Sigmoid colon (tissue), 6 donors: ENCODE measurements at regions not wholly inside any gene's neighbourhood (a gene's known extent, or its start where the extent isn't known, plus 50 kb on each side); places are given as distances from the start of the nearest gene placed in this dataset.

Experiments used
- DNase-seq: peaks from one replicate; pipeline ENCODE4 v3.0.0-alpha.2; 2019
- H3K27ac ChIP-seq, 4 donors: fragments of 200-600 bp; sonication (generic); one replicate each; pipeline ENCODE4 v1.5.1; 2016 to 2019; ENCODE audit warnings: mild to moderate bottlenecking in 1 of 4
- H3K27me3 ChIP-seq, 3 donors: fragments of 200-600 bp; sonication (generic); one replicate each; pipeline ENCODE4 v1.5.1; 2019; ENCODE audit warnings: mild to moderate bottlenecking in 1 of 3
- H3K36me3 ChIP-seq, 4 donors: fragments of 200-600 bp; sonication (generic); one replicate each; pipeline ENCODE4 v1.5.1; 2016 to 2019
- H3K4me1 ChIP-seq, 4 donors: fragments of 200-600 bp; sonication (generic); one replicate each; pipeline ENCODE4 v1.5.1; 2017 to 2019
- H3K4me3 ChIP-seq, 4 donors: fragments of 200-600 bp; sonication (generic); one replicate each; pipeline ENCODE4 v1.5.1; 2017 to 2019; ENCODE audit warnings: mild to moderate bottlenecking in 2 of 4, moderate library complexity in 1 of 4
- H3K9me3 ChIP-seq, 4 donors: fragments of 200-600 bp in 3 of 4; sonication (generic) in 3 of 4; one replicate each; pipeline versions ENCODE4 v1.5.1 to v1.6.1; 2013 to 2019
- CTCF ChIP-seq, 4 experiments: fragments of 450-650 bp in 3 of 4; fragments of 200-600 bp in 1 of 4; IDR thresholded peaks; one replicate each; pipeline ENCODE4 v1.5.1; 2016 to 2019; ENCODE audit warnings: antibody characterized with exemption in 4 of 4, mild to moderate bottlenecking in 3 of 4, moderate library complexity in 2 of 4
- EP300 ChIP-seq, 4 donors: sonication (generic); formaldehyde crosslinking; IDR thresholded peaks; one replicate each; pipeline ENCODE4 v1.6.1; 2017; ENCODE audit warnings: antibody characterized with exemption in 4 of 4
- POLR2A ChIP-seq, 2 donors: fragments of 450-650 bp; IDR thresholded peaks; one replicate each; pipeline ENCODE4 v1.6.1; 2016; ENCODE audit warnings: antibody characterized with exemption in 2 of 2, mild to moderate bottlenecking in 2 of 2, moderate library complexity in 2 of 2
- POLR2AphosphoS5 ChIP-seq, 4 donors: sonication (generic); formaldehyde crosslinking; IDR thresholded peaks; one replicate each; pipeline ENCODE4 v1.6.1; 2017; ENCODE audit warnings: antibody characterized with exemption in 4 of 4
- WGBS, 2 donors: extraction: QIAGEN DNeasy Blood & Tissue Kit; methylation state at CpG; one replicate each; pipeline ENCODE4 v1.1.7; 2013; 5-methylcytosine and 5-hydroxymethylcytosine counted together
- intact Hi-C: fragments of 100-400 bp; cut with DNase I; formaldehyde crosslinking; loops from one replicate; pipeline ENCODE4 v1.15.1; 2023
- donor health status: healthy with polysubstance abuse.
- donor health status: healthy.

- Histone ChIP-seq H3K27me3 (no peaks in the 10 kb centered on the region), H3K27ac (no peak overlapping the region), H3K36me3 (no peaks in the 10 kb centered on the region), H3K9me3 (no peaks in the 10 kb centered on the region), H3K4me3 (no peak overlapping the region), H3K4me1 (no peaks in the 10 kb centered on the region)
- intact Hi-C loops, result no loop called here
- DNase-seq, result no peak
- 72 to 83% methylated on average over 1 of the region's 1 CpG for WGBS, 2 donors
- no peak for TF ChIP-seq POLR2AphosphoS5 (IDR thresholded peaks at IDR 0.05)
- no peak for TF ChIP-seq CTCF (IDR thresholded peaks at IDR 0.05)
- TF ChIP-seq POLR2A (IDR thresholded peaks at IDR 0.05), result no peak
These were observed 1121.8 kb downstream of the TBL1XR1 start for GRCh38 chr3:176075491-176075890.

- TF ChIP-seq CTCF (IDR thresholded peaks at IDR 0.05) (no peak), POLR2AphosphoS5 (IDR thresholded peaks at IDR 0.05) (no peak), EP300 (IDR thresholded peaks at IDR 0.05) (no peak), POLR2A (IDR thresholded peaks at IDR 0.05) (no peak)
- Histone ChIP-seq H3K9me3 (no peaks in the 10 kb centered on the region), H3K4me1 (no peaks in the 10 kb centered on the region), H3K36me3 (no peaks in the 10 kb centered on the region), H3K4me3 (no peak overlapping the region), H3K27me3 (no peaks in the 10 kb centered on the region), H3K27ac (no peak overlapping the region)
- DNase-seq, result no peak
- intact Hi-C loops, result no loop called here
These were observed 1122.2 kb downstream of the TBL1XR1 start for GRCh38 chr3:176075046-176075445.

DNA sequence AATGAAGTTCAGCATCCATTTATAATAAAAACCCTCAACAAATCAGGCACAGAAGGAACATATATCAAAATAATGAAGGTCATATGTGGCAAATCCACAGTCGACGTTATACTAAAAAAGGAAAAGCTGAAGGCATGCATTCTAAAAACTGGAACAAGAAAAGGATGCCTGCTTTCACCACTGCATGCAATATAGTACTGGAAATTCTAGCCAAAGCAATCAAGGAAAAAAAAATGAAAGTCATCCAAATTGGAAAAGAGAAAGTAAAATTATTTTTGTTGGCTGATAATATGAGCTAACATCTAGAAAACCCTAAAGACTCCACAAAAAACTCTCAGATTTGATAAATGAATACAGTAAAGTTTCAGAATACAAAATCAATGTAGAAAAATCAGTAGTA lies 1123.2 kb downstream of the TBL1XR1 start:
- Histone ChIP-seq H3K36me3 (no peaks in the 10 kb centered on the region), H3K4me3 (no peak overlapping the region), H3K9me3 (no peaks in the 10 kb centered on the region), H3K27ac (no peak overlapping the region), H3K4me1 (no peaks in the 10 kb centered on the region), H3K27me3 (no peaks in the 10 kb centered on the region)
- WGBS, 2 donors, result 86 to 97% methylated on average over 2 of the region's 2 CpGs
- TF ChIP-seq POLR2AphosphoS5 (IDR thresholded peaks at IDR 0.05) (no peak), POLR2A (IDR thresholded peaks at IDR 0.05) (no peak), CTCF (IDR thresholded peaks at IDR 0.05) (no peak), EP300 (IDR thresholded peaks at IDR 0.05) (no peak)
- DNase-seq, result no peak
- intact Hi-C loops, result no loop called here

DNA sequence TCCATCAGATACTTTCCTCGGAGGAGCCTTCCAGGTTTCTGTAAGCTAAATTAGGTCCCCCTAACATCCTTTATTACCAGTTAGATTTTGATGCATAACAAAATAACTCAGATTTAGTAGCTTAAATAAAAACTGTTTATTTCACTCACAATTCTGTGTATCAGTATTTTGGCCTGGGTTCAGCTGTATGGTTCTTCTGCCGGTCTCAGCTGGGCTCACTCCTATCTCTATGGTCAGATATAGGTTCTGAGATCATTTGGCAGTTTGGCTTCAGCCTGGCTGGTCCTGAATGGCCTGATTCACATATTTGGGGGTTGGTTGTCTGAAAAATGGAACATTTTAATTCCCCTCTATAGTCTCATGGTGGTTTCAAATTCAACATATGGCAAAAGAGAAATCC lies 1125.3 kb downstream of the TBL1XR1 start:
- Histone ChIP-seq H3K27ac (no peak overlapping the region), H3K36me3 (no peaks in the 10 kb centered on the region), H3K27me3 (no peaks in the 10 kb centered on the region), H3K4me1 (no peaks in the 10 kb centered on the region), H3K9me3 (no peaks in the 10 kb centered on the region), H3K4me3 (no peak overlapping the region)
- WGBS, 2 donors, result 67 to 92% methylated on average over 2 of the region's 2 CpGs
- no peak for TF ChIP-seq POLR2AphosphoS5 (IDR thresholded peaks at IDR 0.05)
- no peak for TF ChIP-seq CTCF (IDR thresholded peaks at IDR 0.05)
- TF ChIP-seq POLR2A (IDR thresholded peaks at IDR 0.05), result no peak
- no peak for TF ChIP-seq EP300 (IDR thresholded peaks at IDR 0.05)
- no peak for DNase-seq
- intact Hi-C loops, result no loop called here

GRCh38 chr3:176068750-176069149 lies 1128.5 kb downstream of the TBL1XR1 start:
- no peak for DNase-seq
- no peaks in the 10 kb centered on the region for H3K36me3 ChIP-seq
- WGBS, 2 donors, result 84 to 89% methylated on average over 6 of the region's 6 CpGs
- H3K9me3 ChIP-seq, result no peaks in the 10 kb centered on the region
- no peak overlapping the region for H3K4me3 ChIP-seq
- no peaks in the 10 kb centered on the region for H3K4me1 ChIP-seq
- H3K27ac ChIP-seq, result no peak overlapping the region
- intact Hi-C loops, result no loop called here
- TF ChIP-seq CTCF (IDR thresholded peaks at IDR 0.05) (no peak), EP300 (IDR thresholded peaks at IDR 0.05) (no peak), POLR2AphosphoS5 (IDR thresholded peaks at IDR 0.05) (no peak), POLR2A (IDR thresholded peaks at IDR 0.05) (no peak)
- H3K27me3 ChIP-seq, result no peaks in the 10 kb centered on the region
